ENCODE measurements at regions not wholly inside any gene's neighbourhood (a gene's known extent, or its start where the extent isn't known, plus 50 kb on each side); places are given as distances from the start of the nearest gene placed in this dataset.

GRCh38 chr12:31849090-31849687, 110.0 kb upstream of the RESF1 start:
- Histone ChIP-seq H3K9me3 (replicated peaks; ENCODE audit: control insufficient read depth, low read depth, low read length) (peaks cover 35% of the 10 kb centered on the region), H3K27ac (ENCODE audit: low read length) (no peak overlapping the region), H3K27me3 (ENCODE audit: control insufficient read depth, insufficient read depth, low read length) (no peaks in the 10 kb centered on the region), H3K36me3 (ENCODE audit: control insufficient read depth, insufficient read depth, low read length) (no peaks in the 10 kb centered on the region), H3K4me3 (ENCODE audit: low read length) (no peak overlapping the region), H3K4me1 (ENCODE audit: control insufficient read depth, insufficient read depth, low read length) (no peaks in the 10 kb centered on the region)
- WGBS (ENCODE audit: insufficient coverage): no CpG with 5 or more reads among the region's 3 CpGs
- no peak for DNase-seq

GRCh38 chr12:31846405-31846804, 112.8 kb upstream of the RESF1 start:
- peaks cover 29% of the 10 kb centered on the region for H3K9me3 ChIP-seq (replicated peaks; ENCODE audit: control insufficient read depth, low read depth, low read length)
- H3K4me1 ChIP-seq (ENCODE audit: control insufficient read depth, insufficient read depth, low read length): no peaks in the 10 kb centered on the region
- no peaks in the 10 kb centered on the region for H3K27me3 ChIP-seq (ENCODE audit: control insufficient read depth, insufficient read depth, low read length)
- H3K4me3 ChIP-seq (ENCODE audit: low read length): no peak overlapping the region
- DNase-seq: no peak
- no peak overlapping the region for H3K27ac ChIP-seq (ENCODE audit: low read length)
- H3K36me3 ChIP-seq (ENCODE audit: control insufficient read depth, insufficient read depth, low read length): no peaks in the 10 kb centered on the region

DNA sequence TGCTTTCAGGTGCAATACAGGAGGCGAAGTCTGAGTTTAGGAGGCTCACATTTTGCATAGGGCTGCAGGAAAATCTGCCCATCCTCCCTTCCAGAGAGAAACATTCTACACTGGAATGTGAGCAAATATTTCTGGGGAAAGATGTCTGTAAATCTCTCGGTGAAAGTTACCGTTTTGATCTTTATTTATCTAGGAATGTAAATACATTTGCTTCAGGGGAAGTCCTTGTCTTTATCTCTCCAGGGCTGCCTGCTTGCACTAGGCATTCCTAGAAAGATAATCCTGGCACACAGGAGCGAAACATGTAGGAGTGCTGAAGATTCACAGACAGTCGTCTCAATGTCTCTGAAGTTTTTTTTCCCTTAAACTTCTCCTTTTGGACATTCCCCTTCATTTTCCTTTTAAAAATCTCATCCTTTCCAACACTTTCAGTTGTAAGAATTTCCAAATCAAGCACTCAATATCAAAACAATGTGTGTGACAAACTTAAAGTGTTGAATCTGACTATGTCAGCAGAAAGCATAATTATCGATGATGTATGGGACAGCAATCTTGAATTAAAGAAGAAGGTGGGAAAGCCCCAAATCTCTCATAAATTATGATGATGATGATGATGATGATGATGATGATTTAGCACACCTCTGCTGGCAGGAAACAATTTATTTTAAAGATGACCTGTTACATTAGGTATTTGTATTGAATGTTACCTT, 113.4 kb upstream of the RESF1 start:
- no peaks in the 10 kb centered on the region for H3K4me1 ChIP-seq (ENCODE audit: control insufficient read depth, insufficient read depth, low read length)
- peaks cover 27% of the 10 kb centered on the region for H3K9me3 ChIP-seq (replicated peaks; ENCODE audit: control insufficient read depth, low read depth, low read length)
- H3K27ac ChIP-seq (ENCODE audit: low read length): no peak overlapping the region
- 83% methylated on average over 2 of the region's 6 CpGs for WGBS (ENCODE audit: insufficient coverage)
- no peaks in the 10 kb centered on the region for H3K27me3 ChIP-seq (ENCODE audit: control insufficient read depth, insufficient read depth, low read length)
- H3K4me3 ChIP-seq (ENCODE audit: low read length): no peak overlapping the region
- no peak for DNase-seq
- no peaks in the 10 kb centered on the region for H3K36me3 ChIP-seq (ENCODE audit: control insufficient read depth, insufficient read depth, low read length)

GRCh38 chr12:31843398-31844095, 114.7 kb upstream of the AMN1 start:
- no peak for DNase-seq
- H3K4me3 ChIP-seq (ENCODE audit: low read length): no peak overlapping the region
- no peak overlapping the region for H3K27ac ChIP-seq (ENCODE audit: low read length)
- H3K9me3 ChIP-seq (replicated peaks; ENCODE audit: control insufficient read depth, low read depth, low read length): peaks cover 12% of the 10 kb centered on the region
- no peaks in the 10 kb centered on the region for H3K27me3 ChIP-seq (ENCODE audit: control insufficient read depth, insufficient read depth, low read length)
- H3K4me1 ChIP-seq (ENCODE audit: control insufficient read depth, insufficient read depth, low read length): no peaks in the 10 kb centered on the region
- 93% methylated on average over 2 of the region's 6 CpGs for WGBS (ENCODE audit: insufficient coverage)
- H3K36me3 ChIP-seq (ENCODE audit: control insufficient read depth, insufficient read depth, low read length): no peaks in the 10 kb centered on the region

DNA sequence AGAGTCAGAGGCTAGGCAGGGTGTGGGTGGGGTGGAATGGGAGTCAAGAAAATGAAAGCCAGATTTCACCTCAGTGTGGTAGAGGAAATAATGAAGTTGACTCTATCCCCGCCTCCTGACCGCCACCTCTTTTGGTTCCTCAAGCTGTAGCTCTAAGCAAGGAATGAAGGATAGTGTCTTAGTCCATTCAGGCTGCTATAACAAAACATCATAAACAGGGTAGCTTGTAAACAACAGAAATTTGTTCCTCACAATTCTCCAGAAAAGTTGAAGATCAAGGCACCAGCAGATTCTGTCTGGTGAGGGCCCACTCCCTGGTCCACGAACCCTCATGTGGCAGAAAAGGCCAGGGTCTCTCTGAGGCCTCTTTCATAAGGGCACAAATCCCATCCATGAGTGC, 109.1 kb upstream of the AMN1 start:
- H3K4me1 ChIP-seq (ENCODE audit: control insufficient read depth, insufficient read depth, low read length): no peaks in the 10 kb centered on the region
- H3K36me3 ChIP-seq (ENCODE audit: control insufficient read depth, insufficient read depth, low read length): no peaks in the 10 kb centered on the region
- H3K27ac ChIP-seq (ENCODE audit: low read length): no peak overlapping the region
- no peaks in the 10 kb centered on the region for H3K27me3 ChIP-seq (ENCODE audit: control insufficient read depth, insufficient read depth, low read length)
- no peak overlapping the region for H3K4me3 ChIP-seq (ENCODE audit: low read length)
- peaks cover 7% of the 10 kb centered on the region for H3K9me3 ChIP-seq (replicated peaks; ENCODE audit: control insufficient read depth, low read depth, low read length)
- no peak for DNase-seq
- WGBS (ENCODE audit: insufficient coverage): 20% methylated on average over 1 of the region's 3 CpGs

DNA sequence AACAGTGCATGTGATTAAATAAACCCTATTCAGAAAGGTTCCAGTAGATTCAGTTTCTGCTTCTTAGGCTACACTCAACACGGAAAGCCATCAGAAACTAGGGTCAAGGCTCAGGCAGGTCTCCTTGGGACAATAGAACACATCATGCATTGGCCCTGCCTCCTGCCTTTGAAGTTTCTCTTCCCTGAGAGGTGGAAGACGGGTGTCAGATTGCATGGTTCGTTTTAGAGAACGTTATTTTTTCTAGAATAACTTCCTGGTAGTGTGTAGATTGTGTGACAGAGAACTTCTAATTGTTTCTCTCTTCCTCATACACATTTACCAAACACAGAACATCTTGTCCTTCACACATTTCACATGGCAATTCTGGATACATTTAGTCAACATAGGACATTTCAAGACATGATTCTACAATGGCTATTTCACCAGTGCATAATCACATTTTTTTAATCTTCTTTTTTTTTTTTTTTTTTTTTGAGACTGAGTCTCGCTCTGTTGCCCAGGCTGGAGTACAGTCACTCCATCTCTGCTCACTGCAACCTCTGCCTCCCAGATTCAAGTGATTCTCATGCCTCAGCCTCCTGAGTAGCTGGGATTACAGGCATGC, 106.6 kb upstream of the AMN1 start:
- WGBS (ENCODE audit: insufficient coverage): no CpG with 5 or more reads among the region's 5 CpGs
- Histone ChIP-seq H3K27me3 (ENCODE audit: control insufficient read depth, insufficient read depth, low read length) (no peaks in the 10 kb centered on the region), H3K4me3 (ENCODE audit: low read length) (no peak overlapping the region), H3K36me3 (ENCODE audit: control insufficient read depth, insufficient read depth, low read length) (no peaks in the 10 kb centered on the region), H3K4me1 (ENCODE audit: control insufficient read depth, insufficient read depth, low read length) (no peaks in the 10 kb centered on the region), H3K9me3 (replicated peaks; ENCODE audit: control insufficient read depth, low read depth, low read length) (peaks cover 10% of the 10 kb centered on the region), H3K27ac (ENCODE audit: low read length) (no peak overlapping the region)
- DNase-seq: no peak

DNA sequence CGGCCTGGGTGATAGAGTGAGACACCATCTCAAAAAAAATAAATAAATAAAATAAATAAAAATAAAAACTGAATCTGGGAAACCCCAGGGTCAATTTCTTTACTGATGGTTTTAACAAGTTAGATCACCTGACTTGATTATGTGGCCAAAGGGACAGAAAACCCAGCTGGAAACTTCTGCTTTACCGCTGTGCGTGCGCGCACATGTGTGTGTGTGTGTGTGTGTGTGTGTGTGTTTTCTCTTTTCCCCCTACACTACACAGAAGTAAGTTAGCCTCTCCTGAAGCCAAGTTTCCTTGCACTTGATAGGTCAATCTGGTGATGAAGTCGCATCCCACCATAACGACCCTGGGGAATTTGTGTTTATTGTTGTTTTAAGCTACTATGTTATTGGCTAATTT, 105.3 kb upstream of the AMN1 start:
- Histone ChIP-seq H3K9me3 (replicated peaks; ENCODE audit: control insufficient read depth, low read depth, low read length) (peaks cover 10% of the 10 kb centered on the region), H3K36me3 (ENCODE audit: control insufficient read depth, insufficient read depth, low read length) (no peaks in the 10 kb centered on the region), H3K4me1 (ENCODE audit: control insufficient read depth, insufficient read depth, low read length) (no peaks in the 10 kb centered on the region), H3K27ac (ENCODE audit: low read length) (no peak overlapping the region), H3K4me3 (ENCODE audit: low read length) (no peak overlapping the region), H3K27me3 (ENCODE audit: control insufficient read depth, insufficient read depth, low read length) (no peaks in the 10 kb centered on the region)
- no peak for DNase-seq
- no CpG with 5 or more reads among the region's 7 CpGs for WGBS (ENCODE audit: insufficient coverage)

- Histone ChIP-seq H3K27me3 (ENCODE audit: control insufficient read depth, insufficient read depth, low read length) (no peaks in the 10 kb centered on the region), H3K4me3 (ENCODE audit: low read length) (no peak overlapping the region), H3K36me3 (ENCODE audit: control insufficient read depth, insufficient read depth, low read length) (no peaks in the 10 kb centered on the region), H3K9me3 (replicated peaks; ENCODE audit: control insufficient read depth, low read depth, low read length) (peaks cover 7% of the 10 kb centered on the region), H3K4me1 (ENCODE audit: control insufficient read depth, insufficient read depth, low read length) (no peaks in the 10 kb centered on the region), H3K27ac (ENCODE audit: low read length) (peak overlapping the region; percentile 29)
- DNase-seq: peak; percentile 48
- 78% methylated on average over 2 of the region's 7 CpGs for whole genome bisulfite sequencing (ENCODE audit: insufficient coverage)
These were observed 104.2 kb upstream of the AMN1 start for GRCh38 chr12:31832740-31833729.

GRCh38 chr12:31828071-31828470, 99.2 kb upstream of the AMN1 start:
- Histone ChIP-seq H3K9me3 (replicated peaks; ENCODE audit: control insufficient read depth, low read depth, low read length) (peaks cover 17% of the 10 kb centered on the region), H3K27ac (ENCODE audit: low read length) (no peak overlapping the region), H3K36me3 (ENCODE audit: control insufficient read depth, insufficient read depth, low read length) (no peaks in the 10 kb centered on the region), H3K27me3 (ENCODE audit: control insufficient read depth, insufficient read depth, low read length) (no peaks in the 10 kb centered on the region), H3K4me1 (ENCODE audit: control insufficient read depth, insufficient read depth, low read length) (no peaks in the 10 kb centered on the region), H3K4me3 (ENCODE audit: low read length) (no peak overlapping the region)
- DNase-seq: no peak
- WGBS (ENCODE audit: insufficient coverage): no CpG with 5 or more reads among the region's 2 CpGs

All from muscle of leg (tissue), 3 donors.